ENCODE measurements at regions not wholly inside any gene's neighbourhood (a gene's known extent, or its start where the extent isn't known, plus 50 kb on each side); places are given as distances from the start of the nearest gene placed in this dataset.

DNA sequence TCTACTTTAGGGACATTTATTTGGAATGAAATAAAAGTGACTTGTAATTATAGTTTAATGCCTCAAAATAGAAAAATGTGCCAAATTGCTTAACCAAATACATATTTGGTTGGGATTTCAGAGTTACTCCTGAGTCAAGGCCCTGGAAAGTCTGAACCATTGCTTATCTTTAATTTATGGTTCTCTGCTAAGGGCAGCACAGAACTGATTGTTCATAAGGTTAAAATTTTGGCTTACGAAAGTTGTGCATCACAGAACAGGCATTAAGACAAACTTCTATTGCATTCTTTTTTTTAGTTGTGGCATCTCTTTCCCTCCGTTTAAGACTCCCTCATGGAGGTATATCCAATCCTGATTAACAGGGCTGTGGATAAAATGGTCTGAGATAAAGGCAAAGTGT is 92.2 kb upstream of the TENT5A start:
- H3K4me3 ChIP-seq, result no peak overlapping the region
- intact Hi-C loops (cut with DNase I), result no loop called here
- H3K27me3 ChIP-seq, result no peaks in the 10 kb centered on the region
- TF ChIP-seq POLR2AphosphoS5 (IDR thresholded peaks at IDR 0.05) (no peak), EP300 (IDR thresholded peaks at IDR 0.05) (no peak), POLR2A (IDR thresholded peaks at IDR 0.05; ENCODE audit: low read depth) (no peak)
- TF ChIP-seq, protein P1, sequence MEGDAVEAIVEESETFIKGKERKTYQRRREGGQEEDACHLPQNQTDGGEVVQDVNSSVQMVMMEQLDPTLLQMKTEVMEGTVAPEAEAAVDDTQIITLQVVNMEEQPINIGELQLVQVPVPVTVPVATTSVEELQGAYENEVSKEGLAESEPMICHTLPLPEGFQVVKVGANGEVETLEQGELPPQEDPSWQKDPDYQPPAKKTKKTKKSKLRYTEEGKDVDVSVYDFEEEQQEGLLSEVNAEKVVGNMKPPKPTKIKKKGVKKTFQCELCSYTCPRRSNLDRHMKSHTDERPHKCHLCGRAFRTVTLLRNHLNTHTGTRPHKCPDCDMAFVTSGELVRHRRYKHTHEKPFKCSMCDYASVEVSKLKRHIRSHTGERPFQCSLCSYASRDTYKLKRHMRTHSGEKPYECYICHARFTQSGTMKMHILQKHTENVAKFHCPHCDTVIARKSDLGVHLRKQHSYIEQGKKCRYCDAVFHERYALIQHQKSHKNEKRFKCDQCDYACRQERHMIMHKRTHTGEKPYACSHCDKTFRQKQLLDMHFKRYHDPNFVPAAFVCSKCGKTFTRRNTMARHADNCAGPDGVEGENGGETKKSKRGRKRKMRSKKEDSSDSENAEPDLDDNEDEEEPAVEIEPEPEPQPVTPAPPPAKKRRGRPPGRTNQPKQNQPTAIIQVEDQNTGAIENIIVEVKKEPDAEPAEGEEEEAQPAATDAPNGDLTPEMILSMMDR (IDR thresholded peaks at IDR 0.05), result no peak
- H3K36me3 ChIP-seq, result no peaks in the 10 kb centered on the region
- WGBS, result 88% methylated on average over 2 of the region's 2 CpGs
- DNase-seq (ENCODE audit: extremely low spot score), result no peak
- peaks cover 0 to 9% (median 3%) of the 10 kb centered on the region in 4 donors for H3K4me1 ChIP-seq
- H3K27ac ChIP-seq (replicated peaks in 1 of 4), result no peak overlapping the region
- no peaks in the 10 kb centered on the region for H3K9me3 ChIP-seq

DNA sequence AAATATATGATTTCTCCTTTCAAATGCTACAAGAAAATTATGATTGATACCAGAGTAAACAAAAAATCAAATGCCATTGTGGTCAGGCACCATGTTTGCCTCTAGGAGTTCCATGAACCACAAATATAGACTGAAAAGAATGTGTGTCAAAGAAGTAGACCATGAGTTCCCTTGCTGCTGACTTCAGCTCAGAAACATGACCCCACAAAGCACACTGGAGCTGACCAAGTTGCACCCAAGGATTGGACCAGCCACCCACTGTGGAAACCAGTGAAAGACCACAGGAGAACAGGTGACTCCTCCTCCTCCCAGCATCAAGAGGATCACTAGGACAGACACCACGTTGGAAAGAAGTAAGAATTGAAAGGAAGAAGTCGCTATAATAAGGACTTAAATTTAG is 90.8 kb upstream of the TENT5A start:
- Histone ChIP-seq H3K27me3 (no peaks in the 10 kb centered on the region), H3K4me1 (peaks cover 0 to 9% (median 3%) of the 10 kb centered on the region in 4 donors), H3K27ac (replicated peaks in 1 of 4) (no peak overlapping the region), H3K36me3 (no peaks in the 10 kb centered on the region), H3K4me3 (no peak overlapping the region), H3K9me3 (no peaks in the 10 kb centered on the region)
- 24% methylated on average over 2 of the region's 2 CpGs for WGBS
- intact Hi-C loops (cut with DNase I), result no loop called here
- DNase-seq (ENCODE audit: extremely low spot score), result no peak
- no peak for TF ChIP-seq POLR2AphosphoS5 (IDR thresholded peaks at IDR 0.05)
- no peak for TF ChIP-seq EP300 (IDR thresholded peaks at IDR 0.05)
- no peak for TF ChIP-seq POLR2A (IDR thresholded peaks at IDR 0.05; ENCODE audit: low read depth)
- TF ChIP-seq, protein P1 (IDR thresholded peaks at IDR 0.05), result no peak

DNA sequence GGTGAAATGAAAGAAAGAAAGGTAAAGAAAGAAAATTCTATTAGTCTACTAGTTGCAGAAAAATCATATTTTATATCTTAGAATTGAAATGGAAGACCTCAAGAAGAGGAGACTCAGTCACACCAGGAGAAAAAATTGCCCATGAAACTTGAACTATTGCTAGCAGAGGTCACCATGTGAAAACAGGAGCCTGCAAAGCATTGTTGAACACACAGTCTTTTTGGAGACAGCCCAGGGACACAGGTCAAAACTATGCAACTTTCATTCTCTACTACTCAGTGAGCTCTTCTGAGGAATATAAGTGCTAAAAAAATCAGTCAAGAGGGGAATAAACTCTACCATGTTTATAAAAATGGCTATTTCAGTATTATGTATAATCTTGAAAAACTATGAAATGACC is 89.8 kb upstream of the TENT5A start:
- H3K4me1 ChIP-seq, result peaks cover 0 to 9% (median 3%) of the 10 kb centered on the region in 4 donors
- TF ChIP-seq, protein P1 (IDR thresholded peaks at IDR 0.05), result no peak
- TF ChIP-seq POLR2AphosphoS5 (IDR thresholded peaks at IDR 0.05) (no peak), EP300 (IDR thresholded peaks at IDR 0.05) (no peak), POLR2A (IDR thresholded peaks at IDR 0.05; ENCODE audit: low read depth) (no peak)
- H3K9me3 ChIP-seq, result no peaks in the 10 kb centered on the region
- H3K36me3 ChIP-seq, result no peaks in the 10 kb centered on the region
- intact Hi-C loops (cut with DNase I), result no loop called here
- H3K27me3 ChIP-seq, result no peaks in the 10 kb centered on the region
- no peak overlapping the region for H3K27ac ChIP-seq (replicated peaks in 1 of 4)
- no peak for DNase-seq (ENCODE audit: extremely low spot score)
- no peak overlapping the region for H3K4me3 ChIP-seq

DNA sequence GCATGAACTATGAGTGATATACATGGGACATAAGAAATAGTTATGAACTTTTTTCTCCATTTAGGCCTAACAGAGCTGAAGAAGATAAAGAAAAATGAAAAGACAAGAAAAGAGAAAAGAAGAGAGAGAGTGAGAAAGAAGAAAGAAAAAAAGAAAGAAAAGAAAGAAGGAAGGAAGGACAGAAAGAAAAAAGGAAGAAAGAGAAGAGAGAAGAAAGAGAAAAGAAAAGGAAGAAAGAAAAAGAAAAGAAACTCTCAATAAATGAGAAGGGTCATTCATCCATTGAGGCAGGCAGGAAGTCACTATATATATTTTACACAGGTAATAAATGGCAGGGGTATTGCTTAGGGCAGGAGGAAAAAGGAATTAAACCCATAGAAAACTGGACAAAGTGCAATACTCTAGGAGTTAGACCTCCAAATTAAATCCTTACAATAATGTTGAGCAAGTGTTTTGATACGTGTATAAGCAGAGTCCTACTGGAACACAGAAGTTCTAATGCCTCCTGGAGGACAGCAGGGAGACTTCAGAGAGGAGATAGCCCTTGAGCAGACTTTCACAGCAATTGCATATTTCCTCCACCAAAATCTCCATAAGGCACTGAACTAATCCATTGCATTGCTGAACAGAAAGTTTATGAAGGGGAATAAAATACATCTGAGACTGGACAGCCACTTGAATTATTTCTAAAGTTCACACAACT is 86.4 kb upstream of the TENT5A start:
- 71% methylated on average over 1 of the region's 1 CpG for WGBS
- DNase-seq (ENCODE audit: extremely low spot score), result no peak
- no peak overlapping the region for H3K4me3 ChIP-seq
- intact Hi-C loops (cut with DNase I), result no loop called here
- H3K27me3 ChIP-seq, result no peaks in the 10 kb centered on the region
- H3K4me1 ChIP-seq, result peaks cover 0 to 4% (median 0%) of the 10 kb centered on the region in 4 donors
- H3K9me3 ChIP-seq, result no peaks in the 10 kb centered on the region
- no peaks in the 10 kb centered on the region for H3K36me3 ChIP-seq
- H3K27ac ChIP-seq (replicated peaks in 1 of 4), result no peak overlapping the region
- TF ChIP-seq POLR2AphosphoS5 (IDR thresholded peaks at IDR 0.05) (no peak), EP300 (IDR thresholded peaks at IDR 0.05) (no peak), POLR2A (IDR thresholded peaks at IDR 0.05; ENCODE audit: low read depth) (no peak)
- TF ChIP-seq, protein P1 (IDR thresholded peaks at IDR 0.05), result no peak

DNA sequence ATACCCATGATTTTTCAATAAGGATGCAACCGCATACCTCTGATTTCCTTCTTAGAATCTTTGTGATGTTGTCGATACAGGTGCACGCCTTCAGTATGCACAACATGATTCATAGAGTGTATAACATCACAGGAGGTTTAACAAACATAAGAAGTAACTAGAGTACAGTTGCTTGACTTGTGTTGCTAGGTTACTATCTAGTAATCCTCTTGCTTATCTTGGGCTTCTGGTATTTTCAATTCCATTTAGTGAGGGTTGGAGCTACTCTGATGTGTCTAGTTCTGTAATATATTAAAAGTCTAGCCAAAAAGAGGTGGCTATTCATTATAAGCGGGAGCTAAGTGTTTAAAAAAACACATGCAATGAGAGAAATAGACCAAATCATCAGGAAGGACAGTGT is 85.5 kb upstream of the TENT5A start:
- Histone ChIP-seq H3K4me3 (no peak overlapping the region), H3K27me3 (no peaks in the 10 kb centered on the region), H3K27ac (replicated peaks in 1 of 4) (no peak overlapping the region), H3K36me3 (no peaks in the 10 kb centered on the region), H3K9me3 (no peaks in the 10 kb centered on the region), H3K4me1 (peaks cover 0 to 4% (median 0%) of the 10 kb centered on the region in 4 donors)
- 95% methylated on average over 4 of the region's 4 CpGs for WGBS
- intact Hi-C loops (cut with DNase I), result no loop called here
- TF ChIP-seq EP300 (IDR thresholded peaks at IDR 0.05) (no peak), POLR2AphosphoS5 (IDR thresholded peaks at IDR 0.05) (no peak), POLR2A (IDR thresholded peaks at IDR 0.05; ENCODE audit: low read depth) (no peak)
- TF ChIP-seq, protein P1 (IDR thresholded peaks at IDR 0.05), result no peak
- no peak for DNase-seq (ENCODE audit: extremely low spot score)
